ENCODE measurements at regions not wholly inside any gene's neighbourhood (a gene's known extent, or its start where the extent isn't known, plus 50 kb on each side); places are given as distances from the start of the nearest gene placed in this dataset.

DNA sequence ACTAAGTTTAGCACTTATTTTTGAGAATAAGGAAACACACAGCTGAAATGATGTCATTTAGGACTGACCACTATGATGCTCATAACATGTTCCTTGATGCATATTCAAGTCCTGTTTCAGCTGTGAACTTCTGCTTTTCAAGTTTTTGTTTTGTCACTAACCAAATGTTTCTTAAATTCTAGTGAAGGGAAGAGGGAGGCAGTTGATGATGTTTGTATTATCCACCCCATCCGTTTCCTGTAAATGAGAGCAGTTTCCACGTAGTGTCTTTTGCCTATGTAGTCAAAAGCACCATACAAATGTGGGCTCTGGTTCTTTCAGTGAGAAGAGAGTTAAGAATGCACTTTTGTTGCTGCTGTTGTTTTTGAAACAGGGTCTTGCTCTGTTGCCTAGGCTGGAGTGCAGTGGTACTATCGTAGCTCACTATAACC lies 491.8 kb downstream of the PCNX1 start:
- no peak for TF ChIP-seq EZH2 (IDR thresholded peaks at IDR 0.05; ENCODE audit: borderline replicate concordance, insufficient read depth, low read length, poor library complexity, severe bottlenecking)
- TF ChIP-seq, protein P1, sequence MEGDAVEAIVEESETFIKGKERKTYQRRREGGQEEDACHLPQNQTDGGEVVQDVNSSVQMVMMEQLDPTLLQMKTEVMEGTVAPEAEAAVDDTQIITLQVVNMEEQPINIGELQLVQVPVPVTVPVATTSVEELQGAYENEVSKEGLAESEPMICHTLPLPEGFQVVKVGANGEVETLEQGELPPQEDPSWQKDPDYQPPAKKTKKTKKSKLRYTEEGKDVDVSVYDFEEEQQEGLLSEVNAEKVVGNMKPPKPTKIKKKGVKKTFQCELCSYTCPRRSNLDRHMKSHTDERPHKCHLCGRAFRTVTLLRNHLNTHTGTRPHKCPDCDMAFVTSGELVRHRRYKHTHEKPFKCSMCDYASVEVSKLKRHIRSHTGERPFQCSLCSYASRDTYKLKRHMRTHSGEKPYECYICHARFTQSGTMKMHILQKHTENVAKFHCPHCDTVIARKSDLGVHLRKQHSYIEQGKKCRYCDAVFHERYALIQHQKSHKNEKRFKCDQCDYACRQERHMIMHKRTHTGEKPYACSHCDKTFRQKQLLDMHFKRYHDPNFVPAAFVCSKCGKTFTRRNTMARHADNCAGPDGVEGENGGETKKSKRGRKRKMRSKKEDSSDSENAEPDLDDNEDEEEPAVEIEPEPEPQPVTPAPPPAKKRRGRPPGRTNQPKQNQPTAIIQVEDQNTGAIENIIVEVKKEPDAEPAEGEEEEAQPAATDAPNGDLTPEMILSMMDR (IDR thresholded peaks at IDR 0.05; ENCODE audit: poor library complexity, severe bottlenecking): no peak
